HCT116 (cell line): ENCODE measurements at regions not wholly inside any gene's neighbourhood (a gene's known extent, or its start where the extent isn't known, plus 50 kb on each side); places are given as distances from the start of the nearest gene placed in this dataset.

Experiments used
- ATAC-seq: fragments of 200-7000 bp; cut with Tn5 transposase; 2 replicates; pipeline ENCODE4 v1.9.1; 2020; ENCODE audit warnings: mild to moderate bottlenecking, moderate library complexity
- BruUV-seq: library from RNA; stranded (reverse); fragments of 400-500 nt; replicated peaks from 2 replicates; lab custom pipeline; 2021; lab: Mats Ljungman, UMichigan
- CTCF ChIA-PET: fragments of 300-600 bp; sonication (Branson Sonifier 250); formaldehyde crosslinking; loops from one replicate; lab custom pipeline; 2021; ENCODE audit warnings: antibody characterized with exemption; lab: Charles Lee
- POLR2A ChIA-PET: fragments of 300-600, 350-600 bp; sonication (Branson Sonifier 250); formaldehyde crosslinking; loops from one replicate; lab custom pipeline; 2021; ENCODE audit warnings: antibody characterized with exemption; lab: Charles Lee
- RAD21 ChIA-PET, 2 experiments: fragments of 300-600 bp; sonication (Branson Sonifier 250); formaldehyde crosslinking; loops; one replicate each; lab custom pipeline; 2023; ENCODE audit warnings: low total read pairs in 2 of 2; ENCODE audit not compliant: uncharacterized antibody in 2 of 2, unreplicated experiment in 2 of 2, low non-redundant PET in 1 of 2; lab: Charles Lee
- DNase-seq: peaks from one replicate; pipeline ENCODE4 v3.0.0-alpha.2; 2010; ENCODE audit warnings: low read depth, low spot score
- H2AFZ ChIP-seq: fragments of 200-600 bp; shearing (Covaris generic), sonication (generic); 2 replicates; pipeline ENCODE4 v1.6.1; 2017; ENCODE audit warnings: low read depth, mixed run types, mixed read lengths, antibody characterized with exemption, low read length; ENCODE audit not compliant: poor library complexity, severe bottlenecking
- H3K27ac ChIP-seq: 2 replicates; pipeline ENCODE4 v1.5.1; 2012; ENCODE audit warnings: low read depth, low read length
- H3K27me3 ChIP-seq: fragments of 200-600 bp; sonication (generic); 2 replicates; pipeline ENCODE4 v1.6.1; 2016; ENCODE audit warnings: mixed run types, low read length, mixed read lengths; ENCODE audit not compliant: insufficient read depth
- H3K36me3 ChIP-seq, 2 experiments: fragments of 200-500 bp in 1 of 2; fragments of 200-600 bp in 1 of 2; sonication (Bioruptor generic) in 1 of 2; sonication (generic) in 1 of 2; 2 replicates each; pipeline versions ENCODE4 v1.5.1 to v1.6.1; 2014 to 2016; ENCODE audit warnings: low read length in 2 of 2, inconsistent platforms in 1 of 2, mixed read lengths in 1 of 2, mixed run types in 1 of 2; ENCODE audit not compliant: insufficient read depth in 2 of 2, control insufficient read depth in 1 of 2
- H3K4me1 ChIP-seq, 2 experiments: fragments of 200-600 bp in 1 of 2; sonication (generic) in 1 of 2; 2 replicates each; pipeline versions ENCODE4 v1.5.1 to v1.6.1; 2012 to 2017; ENCODE audit warnings: low read length in 2 of 2, inconsistent platforms in 1 of 2, mild to moderate bottlenecking in 1 of 2, mixed read lengths in 1 of 2, mixed run types in 1 of 2, moderate library complexity in 1 of 2; ENCODE audit not compliant: insufficient read depth in 2 of 2, control insufficient read depth in 1 of 2
- H3K4me2 ChIP-seq: fragments of 200-600 bp; sonication (generic); 2 replicates; pipeline ENCODE4 v1.6.1; 2017; ENCODE audit warnings: mixed run types, low read length, mixed read lengths
- H3K4me3 ChIP-seq, 2 experiments: fragments of 200-600 bp in 1 of 2; sonication (generic) in 1 of 2; replicated peaks in 1 of 2; 2 replicates each; pipeline ENCODE4 v1.5.1; 2011 to 2016; ENCODE audit warnings: low read length in 2 of 2, control low read depth in 1 of 2, low read depth in 1 of 2, mild to moderate bottlenecking in 1 of 2, mixed read lengths in 1 of 2, mixed run types in 1 of 2
- H3K79me2 ChIP-seq: fragments of 200-600 bp; sonication (generic); 2 replicates; pipeline ENCODE4 v1.6.1; 2017; ENCODE audit warnings: mild to moderate bottlenecking, mixed run types, low read length, moderate library complexity, mixed read lengths; ENCODE audit not compliant: insufficient read depth
- H3K9ac ChIP-seq: fragments of 200-600 bp; sonication (generic); 2 replicates; pipeline ENCODE4 v1.6.1; 2016; ENCODE audit warnings: low read length, mixed read lengths
- H3K9me2 ChIP-seq: fragments of 200-600 bp; sonication (generic), shearing (Covaris generic); 2 replicates; pipeline ENCODE4 v1.6.1; 2017; ENCODE audit warnings: mixed run types, mild to moderate bottlenecking, moderate library complexity; ENCODE audit not compliant: insufficient read depth
- H3K9me3 ChIP-seq, 2 experiments: fragments of 200-500 bp in 1 of 2; fragments of 200-600 bp in 1 of 2; sonication (Bioruptor generic) in 1 of 2; sonication (generic) in 1 of 2; 2 replicates each; pipeline ENCODE4 v1.6.1; 2014 to 2017; ENCODE audit warnings: low read length in 2 of 2, mixed read lengths in 2 of 2, inconsistent platforms in 1 of 2, low read depth in 1 of 2, mild to moderate bottlenecking in 1 of 2, mixed run types in 1 of 2, moderate library complexity in 1 of 2; ENCODE audit not compliant: control insufficient read depth in 1 of 2, insufficient read depth in 1 of 2
- H4K20me1 ChIP-seq: fragments of 200-600 bp; sonication (generic), shearing (Covaris generic); 2 replicates; pipeline ENCODE4 v1.6.1; 2017; ENCODE audit warnings: mixed run types, mild to moderate bottlenecking, moderate library complexity; ENCODE audit not compliant: insufficient read depth
- CEBPB ChIP-seq: IDR thresholded peaks from 2 replicates; pipeline ENCODE4 v1.6.1; 2012; ENCODE audit warnings: low read depth
- ELF1 ChIP-seq: IDR thresholded peaks from 2 replicates; pipeline ENCODE4 v1.6.1; 2012; ENCODE audit warnings: low read depth, borderline replicate concordance
- EZH2 ChIP-seq: fragments of 200-600 bp; sonication (generic); IDR thresholded peaks from 2 replicates; pipeline ENCODE4 v1.6.1; 2017; ENCODE audit warnings: antibody characterized with exemption, mixed run types
- FOSL1 ChIP-seq: IDR thresholded peaks from 2 replicates; pipeline ENCODE4 v1.6.1; 2012; ENCODE audit warnings: low read depth
- YY1 ChIP-seq: IDR thresholded peaks from 2 replicates; pipeline ENCODE4 v1.6.1; 2011; ENCODE audit warnings: low read length, low read depth, moderate library complexity, mild to moderate bottlenecking; ENCODE audit not compliant: insufficient replicate concordance; ENCODE audit errors: extremely low read depth
- ZNF274 ChIP-seq: fragments of 200-500 bp; sonication (Bioruptor generic); IDR thresholded peaks from 2 replicates; pipeline ENCODE4 v1.6.1; 2014; ENCODE audit warnings: mild to moderate bottlenecking, low read depth, low read length, inconsistent platforms
- intact Hi-C: fragments of 100-400 bp; cut with micrococcal nuclease; formaldehyde crosslinking; loops from 2 replicates; pipeline ENCODE4 v1.10.0; 2022
- TF ChIP-seq, protein P1 (sequence below): IDR thresholded peaks from 2 replicates; pipeline ENCODE4 v1.6.1; 2012; ENCODE audit warnings: low read depth
- TF ChIP-seq, protein P2 (sequence below), 3 experiments: fragments of 200-600 bp in 1 of 3; sonication (generic) in 1 of 3; IDR thresholded peaks in 2 of 3; conservative IDR thresholded peaks in 1 of 3; 2 replicates each; pipeline ENCODE4 v1.5.1; 2012 to 2017; ENCODE audit warnings: low read depth in 2 of 3, low read length in 2 of 3, antibody characterized with exemption in 1 of 3, borderline replicate concordance in 1 of 3, control low read depth in 1 of 3, mild to moderate bottlenecking in 1 of 3, mixed read lengths in 1 of 3, mixed run types in 1 of 3, moderate library complexity in 1 of 3; ENCODE audit not compliant: insufficient read depth in 1 of 3
- TF ChIP-seq, protein P3 (sequence below): IDR thresholded peaks from 2 replicates; pipeline ENCODE4 v1.6.1; 2012

DNA sequence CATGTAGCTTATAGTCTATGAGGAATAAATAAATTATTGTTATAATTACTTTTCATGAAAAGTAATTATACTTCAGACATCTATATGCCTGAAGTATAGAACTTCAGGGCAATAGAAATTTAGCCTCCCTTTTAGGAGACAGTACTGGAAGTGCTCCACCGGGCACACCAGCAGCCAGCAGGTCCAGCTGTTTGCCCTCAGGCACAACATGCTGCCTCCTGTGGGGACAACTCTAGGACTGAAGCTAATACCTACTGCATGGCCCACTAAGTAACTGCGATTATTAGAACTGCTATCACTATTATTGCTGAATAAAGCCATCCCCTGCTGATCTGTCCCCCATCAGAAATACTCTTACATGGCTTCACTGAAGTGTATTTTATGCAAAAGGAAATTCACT, 329.6 kb downstream of the MED10 start:
- no peak for ATAC-seq
- no peaks in the 10 kb centered on the region for H4K20me1 ChIP-seq
- no TSS peak for BruUV-seq
- TF ChIP-seq, protein P1, sequence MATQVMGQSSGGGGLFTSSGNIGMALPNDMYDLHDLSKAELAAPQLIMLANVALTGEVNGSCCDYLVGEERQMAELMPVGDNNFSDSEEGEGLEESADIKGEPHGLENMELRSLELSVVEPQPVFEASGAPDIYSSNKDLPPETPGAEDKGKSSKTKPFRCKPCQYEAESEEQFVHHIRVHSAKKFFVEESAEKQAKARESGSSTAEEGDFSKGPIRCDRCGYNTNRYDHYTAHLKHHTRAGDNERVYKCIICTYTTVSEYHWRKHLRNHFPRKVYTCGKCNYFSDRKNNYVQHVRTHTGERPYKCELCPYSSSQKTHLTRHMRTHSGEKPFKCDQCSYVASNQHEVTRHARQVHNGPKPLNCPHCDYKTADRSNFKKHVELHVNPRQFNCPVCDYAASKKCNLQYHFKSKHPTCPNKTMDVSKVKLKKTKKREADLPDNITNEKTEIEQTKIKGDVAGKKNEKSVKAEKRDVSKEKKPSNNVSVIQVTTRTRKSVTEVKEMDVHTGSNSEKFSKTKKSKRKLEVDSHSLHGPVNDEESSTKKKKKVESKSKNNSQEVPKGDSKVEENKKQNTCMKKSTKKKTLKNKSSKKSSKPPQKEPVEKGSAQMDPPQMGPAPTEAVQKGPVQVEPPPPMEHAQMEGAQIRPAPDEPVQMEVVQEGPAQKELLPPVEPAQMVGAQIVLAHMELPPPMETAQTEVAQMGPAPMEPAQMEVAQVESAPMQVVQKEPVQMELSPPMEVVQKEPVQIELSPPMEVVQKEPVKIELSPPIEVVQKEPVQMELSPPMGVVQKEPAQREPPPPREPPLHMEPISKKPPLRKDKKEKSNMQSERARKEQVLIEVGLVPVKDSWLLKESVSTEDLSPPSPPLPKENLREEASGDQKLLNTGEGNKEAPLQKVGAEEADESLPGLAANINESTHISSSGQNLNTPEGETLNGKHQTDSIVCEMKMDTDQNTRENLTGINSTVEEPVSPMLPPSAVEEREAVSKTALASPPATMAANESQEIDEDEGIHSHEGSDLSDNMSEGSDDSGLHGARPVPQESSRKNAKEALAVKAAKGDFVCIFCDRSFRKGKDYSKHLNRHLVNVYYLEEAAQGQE = no peak
- TF ChIP-seq ZNF274 = no peak
- no peak for TF ChIP-seq ELF1
- TF ChIP-seq, protein P2, sequence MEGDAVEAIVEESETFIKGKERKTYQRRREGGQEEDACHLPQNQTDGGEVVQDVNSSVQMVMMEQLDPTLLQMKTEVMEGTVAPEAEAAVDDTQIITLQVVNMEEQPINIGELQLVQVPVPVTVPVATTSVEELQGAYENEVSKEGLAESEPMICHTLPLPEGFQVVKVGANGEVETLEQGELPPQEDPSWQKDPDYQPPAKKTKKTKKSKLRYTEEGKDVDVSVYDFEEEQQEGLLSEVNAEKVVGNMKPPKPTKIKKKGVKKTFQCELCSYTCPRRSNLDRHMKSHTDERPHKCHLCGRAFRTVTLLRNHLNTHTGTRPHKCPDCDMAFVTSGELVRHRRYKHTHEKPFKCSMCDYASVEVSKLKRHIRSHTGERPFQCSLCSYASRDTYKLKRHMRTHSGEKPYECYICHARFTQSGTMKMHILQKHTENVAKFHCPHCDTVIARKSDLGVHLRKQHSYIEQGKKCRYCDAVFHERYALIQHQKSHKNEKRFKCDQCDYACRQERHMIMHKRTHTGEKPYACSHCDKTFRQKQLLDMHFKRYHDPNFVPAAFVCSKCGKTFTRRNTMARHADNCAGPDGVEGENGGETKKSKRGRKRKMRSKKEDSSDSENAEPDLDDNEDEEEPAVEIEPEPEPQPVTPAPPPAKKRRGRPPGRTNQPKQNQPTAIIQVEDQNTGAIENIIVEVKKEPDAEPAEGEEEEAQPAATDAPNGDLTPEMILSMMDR (IDR thresholded peaks at IDR 0.05 in 2 of 3, conservative IDR thresholded peaks at IDR 0.05 in 1 of 3; ENCODE audit: borderline replicate concordance in 1 of 3, insufficient read depth in 1 of 3, low read depth in 2 of 3, low read length in 2 of 3) = no peak
- no peak for TF ChIP-seq YY1
- TF ChIP-seq, protein P3, sequence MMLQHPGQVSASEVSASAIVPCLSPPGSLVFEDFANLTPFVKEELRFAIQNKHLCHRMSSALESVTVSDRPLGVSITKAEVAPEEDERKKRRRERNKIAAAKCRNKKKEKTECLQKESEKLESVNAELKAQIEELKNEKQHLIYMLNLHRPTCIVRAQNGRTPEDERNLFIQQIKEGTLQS = no peak
- TF ChIP-seq FOSL1 = no peak
- no peak for TF ChIP-seq CEBPB
- TF ChIP-seq EZH2 = no peak
- TF ChIP-seq, all 23 proteins: peak for 0
- ChIA-PET POLR2A (no interaction called here), CTCF (no interaction called here), RAD21 (no interaction called here)
- Histone ChIP-seq H3K79me2 (no peaks in the 10 kb centered on the region), H3K36me3 (no peaks in the 10 kb centered on the region), H3K27me3 (no peaks in the 10 kb centered on the region), H3K9me3 (no peaks in the 10 kb centered on the region), H2AFZ (no peak overlapping the region), H3K9me2 (no peaks in the 10 kb centered on the region), H3K4me3 (no peak overlapping the region), H3K27ac (no peak overlapping the region), H3K4me1 (no peaks in the 10 kb centered on the region), H3K9ac (no peak overlapping the region), H3K4me2 (no peak overlapping the region)
- intact Hi-C loops = no loop called here
- DNase-seq = no peak
